GM21786 (cell line): ENCODE measurements at regions not wholly inside any gene's neighbourhood (a gene's known extent, or its start where the extent isn't known, plus 50 kb on each side); places are given as distances from the start of the nearest gene placed in this dataset.
"Not testable (repeated sequence)": the region's sequence is repeated elsewhere in the genome, so short reads cannot be mapped to it uniquely, and the experiment has no call there.

Experiments
- ATAC-seq: cut with Tn5 transposase; IDR thresholded peaks from one replicate; pipeline ENCODE4 v1.9.1; 2021; ENCODE audit not compliant: unreplicated experiment

DNA sequence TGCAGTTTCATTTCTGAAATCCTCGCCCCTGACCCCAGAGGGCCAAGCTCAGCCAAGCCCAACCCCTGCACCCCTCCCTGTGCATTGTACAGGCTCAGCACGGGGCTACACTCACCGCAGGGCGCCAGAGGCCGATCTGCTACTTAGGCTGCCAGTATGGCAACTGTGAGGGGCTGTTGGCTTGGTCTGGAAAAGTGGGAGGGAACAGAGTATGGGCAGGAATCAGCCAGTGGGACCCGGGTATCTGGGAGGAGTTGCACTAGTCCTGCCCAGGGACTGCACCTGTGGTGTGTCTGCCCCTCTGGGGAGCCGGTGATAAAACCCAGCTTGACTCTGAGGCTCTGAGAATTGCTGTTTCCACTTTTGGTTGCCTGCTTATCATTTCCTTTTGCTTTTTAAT is 167.4 kb upstream of the KIF2A start:
- ATAC-seq = no peak

GRCh38 chr5:62139741-62140140 is 166.3 kb upstream of the KIF2A start:
- no peak for ATAC-seq

- ATAC-seq = no peak
Measured at GRCh38 chr5:62142351-62142750, 163.7 kb upstream of the KIF2A start.

DNA sequence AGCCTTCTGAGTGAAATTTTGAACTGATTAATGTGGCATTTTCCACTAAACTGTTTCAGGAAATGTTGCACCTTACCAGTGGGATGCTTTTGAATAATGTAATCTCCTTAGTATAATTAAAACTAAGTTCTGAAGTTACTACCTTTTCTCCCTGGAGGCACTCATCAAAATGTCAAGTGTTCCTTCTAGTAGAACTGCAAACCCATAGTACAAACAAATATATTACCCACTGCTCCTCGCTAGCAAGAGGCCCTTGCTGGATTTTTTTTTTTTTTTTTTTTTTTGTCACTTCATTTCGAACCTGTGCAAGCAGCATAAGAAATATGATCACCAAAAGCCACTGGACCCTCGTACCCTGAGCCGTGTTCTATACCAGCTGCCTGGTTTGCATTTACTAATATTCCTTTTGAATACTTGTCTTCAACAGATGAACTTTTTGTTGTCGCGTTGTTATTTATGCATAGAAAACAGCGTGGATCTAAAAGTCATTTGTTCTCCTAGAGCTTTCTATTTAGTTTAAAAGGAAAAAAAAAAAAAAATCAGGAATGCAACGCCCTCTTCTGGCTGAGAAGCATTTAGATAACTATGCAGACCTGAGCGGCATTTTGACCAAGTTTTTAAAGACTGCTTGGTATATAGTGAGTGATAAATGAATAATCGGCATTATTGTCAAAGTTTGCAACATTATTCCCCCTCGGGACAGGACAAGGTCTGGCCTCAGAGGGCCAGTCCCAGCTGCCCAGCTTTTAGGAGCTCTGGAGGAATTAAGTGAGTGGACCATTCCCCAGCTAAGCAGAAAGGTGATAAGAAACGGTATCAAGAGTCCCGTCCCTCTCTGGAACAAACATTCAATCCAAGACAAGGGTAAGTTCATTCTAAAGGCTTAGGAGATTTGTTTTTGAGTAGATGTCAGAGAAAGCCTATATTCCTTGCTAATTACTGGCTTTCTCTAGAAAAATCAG is 162.5 kb upstream of the KIF2A start:
- no peak for ATAC-seq

- no peak for ATAC-seq
Measured at GRCh38 chr5:62144401-62145022, 161.5 kb upstream of the KIF2A start.

DNA sequence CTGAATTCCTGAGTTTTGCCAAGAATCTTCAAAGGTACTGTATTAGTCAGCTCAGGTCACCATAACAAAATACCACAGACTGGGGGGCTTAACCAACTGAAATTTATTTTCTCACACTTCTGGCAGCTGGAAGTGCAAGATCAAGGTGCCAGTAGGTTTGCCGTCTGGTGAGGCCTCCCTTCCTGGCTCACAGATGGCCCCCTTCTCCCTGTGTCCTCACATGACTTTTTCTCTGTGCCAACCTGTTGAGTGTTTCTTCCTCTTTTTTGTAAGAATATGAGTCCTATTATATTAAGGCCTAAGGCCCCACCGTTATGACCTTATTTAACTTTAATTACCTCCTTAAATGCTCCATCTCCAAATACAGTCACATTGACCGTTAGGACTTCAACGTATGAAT is 156.1 kb upstream of the KIF2A start:
- no peak for ATAC-seq

DNA sequence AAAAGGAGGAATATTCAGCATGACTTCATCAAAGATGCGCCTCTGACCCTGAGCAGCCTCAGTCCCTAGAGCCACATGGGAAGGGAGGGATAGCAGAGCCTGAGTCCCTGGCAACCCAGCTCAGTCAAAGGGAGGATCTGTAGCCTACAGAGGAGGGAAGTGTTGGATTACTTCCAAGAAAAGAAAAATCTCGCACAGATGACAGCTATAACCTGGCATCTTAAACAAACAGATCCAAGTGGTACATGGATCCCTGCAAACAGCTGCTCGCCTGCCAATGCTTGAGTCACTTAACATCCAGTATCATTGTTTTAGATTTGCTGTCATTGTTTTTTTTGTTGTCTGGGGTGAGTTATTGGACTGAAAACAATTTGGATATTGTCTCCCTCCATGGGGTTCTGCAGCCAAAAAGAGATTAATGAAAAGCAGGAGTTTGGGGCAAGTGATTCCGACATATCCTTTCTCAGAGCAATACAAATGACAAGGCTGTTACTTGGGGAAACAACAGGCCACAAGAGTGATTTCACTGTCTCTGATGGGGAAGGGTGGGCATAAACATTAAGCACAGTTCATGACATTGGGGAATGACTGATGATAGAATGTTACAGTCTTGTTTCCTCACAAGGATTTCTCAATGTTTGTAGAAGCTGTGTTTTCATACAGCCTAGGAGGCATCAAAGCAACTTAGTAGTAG is 153.5 kb upstream of the KIF2A start:
- ATAC-seq = no peak

DNA sequence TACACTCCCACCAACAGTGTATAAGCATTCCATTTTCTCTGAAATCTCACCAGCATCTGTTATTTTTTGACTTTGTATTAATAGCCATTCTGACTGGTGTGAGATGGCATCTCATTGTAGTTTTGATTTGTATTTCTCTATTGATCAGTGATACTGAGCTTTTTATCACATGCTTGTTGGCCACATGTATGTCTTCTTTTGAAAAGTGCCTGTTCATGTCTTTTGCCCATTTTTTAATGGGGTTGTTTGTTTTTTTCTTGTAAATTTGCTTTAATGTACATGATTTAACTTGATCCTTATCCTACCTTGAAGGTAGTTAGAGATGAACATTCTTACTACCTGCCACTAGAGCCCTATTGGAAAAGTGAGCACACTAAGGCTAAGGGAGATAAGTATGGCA is 151.2 kb upstream of the KIF2A start:
- no peak for ATAC-seq

DNA sequence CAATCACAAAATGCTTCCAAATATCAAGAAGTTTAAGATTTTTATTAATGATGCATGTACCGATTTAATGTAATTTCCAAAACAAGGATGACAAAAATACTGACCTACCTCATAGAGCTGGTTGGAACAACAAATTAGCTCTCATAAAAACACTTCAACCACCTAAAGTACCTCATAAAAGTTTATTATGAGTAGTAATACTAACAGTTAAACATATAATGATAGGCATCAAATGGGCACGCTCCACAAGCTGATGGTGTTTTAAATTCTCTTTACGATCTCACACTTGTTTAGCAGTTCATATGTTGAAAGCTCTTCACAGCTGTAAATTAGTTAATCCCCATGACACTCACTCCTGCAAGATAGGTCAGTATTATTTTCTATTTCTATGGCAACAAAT is 150.0 kb upstream of the KIF2A start:
- ATAC-seq = no peak

DNA sequence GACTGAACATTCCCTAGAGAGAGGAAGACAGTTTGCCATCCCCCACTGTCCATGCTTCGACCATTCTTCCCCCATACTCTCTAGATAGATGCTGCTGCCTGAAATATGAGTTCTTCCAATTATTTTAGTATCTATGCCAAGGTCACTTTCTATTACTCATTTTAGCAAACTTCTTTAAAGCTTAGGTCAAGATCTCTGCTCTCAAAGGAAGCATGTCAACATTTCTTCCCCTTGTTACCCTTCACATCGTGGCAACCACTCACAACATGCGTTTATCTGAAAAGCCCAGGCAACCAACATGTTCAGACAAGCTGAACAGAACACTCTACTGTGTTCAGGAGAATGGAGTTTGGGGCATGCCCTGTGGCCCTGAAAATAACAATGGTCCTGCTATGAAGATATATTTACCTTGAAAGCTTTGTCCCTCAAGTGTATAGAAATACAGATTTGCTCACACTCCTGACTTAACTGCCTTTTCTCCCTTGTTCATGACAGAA is 138.4 kb upstream of the KIF2A start:
- no peak for ATAC-seq

DNA sequence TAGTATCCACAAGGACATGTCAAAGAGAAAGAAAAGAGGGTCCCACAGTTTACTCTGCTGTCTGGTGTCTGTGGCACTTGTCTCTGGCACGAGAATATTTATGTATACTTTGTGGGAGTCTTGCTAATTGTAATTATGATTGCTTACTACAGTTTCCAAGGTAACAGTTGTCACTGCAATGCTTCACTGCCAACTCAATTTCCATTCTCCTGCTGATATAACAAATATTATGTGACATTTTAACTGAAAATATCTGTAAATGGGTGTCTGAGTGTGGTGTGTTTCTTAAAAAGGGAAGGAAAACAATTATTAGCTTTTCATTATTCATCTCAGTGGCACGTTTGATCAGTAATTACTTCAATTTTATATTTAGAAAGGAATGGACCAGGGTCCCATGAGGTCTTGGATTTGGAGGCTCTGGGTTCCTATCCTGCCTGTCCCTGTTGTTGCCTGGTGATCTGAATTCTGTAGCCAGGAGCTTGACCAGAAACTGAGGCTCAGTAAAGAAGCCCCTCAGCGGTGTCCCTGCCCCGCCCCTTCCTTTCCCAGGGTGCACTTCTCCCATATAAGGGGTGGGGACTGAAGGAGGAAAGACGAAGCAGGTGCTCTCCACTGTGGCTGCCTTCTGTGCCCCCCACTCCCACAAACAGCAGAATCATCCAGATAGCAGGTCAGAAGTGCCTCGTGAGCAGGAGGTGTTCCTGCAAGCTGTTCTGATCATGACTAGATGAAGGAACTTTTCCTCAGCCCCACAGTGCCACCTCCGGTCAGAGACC is 137.3 kb upstream of the KIF2A start:
- no peak for ATAC-seq

DNA sequence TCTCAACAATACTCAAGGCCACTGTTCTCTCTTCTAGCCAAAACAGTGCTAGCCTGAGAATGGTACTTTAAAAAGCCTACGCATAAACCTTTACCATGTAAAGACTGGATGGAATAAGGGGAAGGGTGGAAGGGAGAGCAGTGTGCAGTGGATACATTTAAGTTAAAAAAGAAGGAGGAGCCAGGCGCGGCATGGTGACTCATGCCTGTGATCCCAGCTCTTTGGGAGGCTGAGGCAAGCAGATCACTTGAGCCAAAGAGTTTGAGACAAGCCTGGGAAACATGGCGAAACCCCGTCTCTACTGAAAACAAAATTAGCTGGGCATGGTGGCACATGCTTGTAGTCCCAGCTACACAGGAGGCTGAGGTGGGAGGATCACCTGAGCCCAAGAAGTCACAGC is 127.7 kb upstream of the KIF2A start:
- ATAC-seq = no peak

GRCh38 chr5:62182802-62183201 is 123.2 kb upstream of the KIF2A start:
- no peak for ATAC-seq

GRCh38 chr5:62183727-62184126 is 122.3 kb upstream of the KIF2A start:
- ATAC-seq = no peak

DNA sequence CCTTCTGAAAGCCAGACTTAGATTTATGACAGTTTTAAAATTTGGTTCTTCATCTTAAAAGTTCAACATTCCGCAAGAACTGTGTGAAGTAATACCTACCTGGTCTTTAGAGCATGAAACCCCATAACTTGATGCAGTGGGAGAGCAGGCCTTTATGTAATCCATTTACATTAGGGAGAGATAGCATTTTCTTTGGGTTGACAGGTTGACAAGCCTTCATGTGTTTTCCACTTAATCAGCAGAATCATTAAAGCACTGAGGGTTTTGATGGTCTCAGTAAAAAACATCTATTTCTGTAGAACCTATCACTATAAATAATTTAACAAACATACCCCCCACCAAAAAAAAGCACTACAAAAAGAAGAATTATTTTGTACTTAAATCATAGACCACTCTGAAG is 121.6 kb upstream of the KIF2A start:
- no peak for ATAC-seq

DNA sequence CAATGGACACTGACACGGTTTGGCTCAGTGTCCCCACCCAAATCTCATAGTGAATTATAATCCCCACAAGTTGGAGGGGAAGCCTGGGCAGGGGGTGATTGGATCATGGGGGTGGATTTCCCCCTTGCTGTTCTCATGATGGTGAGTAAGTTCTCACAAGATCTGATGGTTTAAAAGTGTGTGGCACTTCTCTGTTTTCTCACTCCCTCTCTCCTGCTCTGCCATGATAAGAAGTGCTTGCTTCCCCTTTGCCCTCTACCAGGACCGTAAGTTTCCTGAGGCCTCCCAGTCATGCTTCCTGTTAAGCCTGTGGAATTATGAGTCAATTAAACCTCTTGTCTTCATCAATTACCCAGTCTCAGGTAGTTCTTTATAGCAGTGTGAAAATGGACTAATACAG is 115.8 kb upstream of the KIF2A start:
- no peak for ATAC-seq

- no peak for ATAC-seq
Measured at GRCh38 chr5:62190931-62191330, 115.1 kb upstream of the KIF2A start.

DNA sequence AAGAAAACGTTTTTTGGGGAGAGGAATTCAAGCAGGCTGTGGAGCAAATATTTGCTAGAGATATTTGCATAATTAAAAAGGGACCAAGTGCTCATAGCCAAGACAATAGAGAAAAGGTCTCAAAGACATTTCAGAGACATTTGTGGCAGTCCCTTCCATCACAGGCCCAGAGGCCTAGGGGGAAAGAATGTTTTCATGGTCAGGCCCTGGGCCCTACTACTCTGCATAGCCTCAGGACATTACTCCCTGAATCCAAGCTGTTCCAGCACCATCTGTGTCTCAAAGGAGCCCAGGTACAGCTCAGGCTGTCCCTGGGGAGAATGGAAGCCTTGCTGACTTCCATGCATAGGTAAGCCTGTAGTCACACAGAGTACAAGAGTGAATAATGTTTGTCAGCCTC is 113.0 kb upstream of the KIF2A start:
- no peak for ATAC-seq

DNA sequence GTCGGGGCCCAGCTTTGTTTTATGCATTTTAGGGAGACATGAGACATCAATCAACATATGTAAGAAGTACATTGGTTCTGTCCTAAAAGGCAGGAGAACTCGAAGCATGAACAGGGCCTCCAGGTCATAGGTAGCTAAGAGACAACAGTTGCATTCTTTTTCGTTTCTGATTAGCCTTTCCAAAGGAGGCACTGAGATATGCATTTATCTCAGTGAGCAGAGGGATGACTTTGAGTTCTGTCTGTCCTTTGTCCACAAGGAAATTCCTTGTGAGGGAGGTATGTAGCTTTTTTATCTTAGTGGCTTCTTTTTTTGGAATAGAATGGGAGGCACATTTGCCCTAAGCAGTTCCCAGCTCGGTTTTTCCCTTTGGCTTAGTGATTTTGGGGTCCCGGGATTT is 109.5 kb upstream of the KIF2A start:
- not testable (repeated sequence) for ATAC-seq

DNA sequence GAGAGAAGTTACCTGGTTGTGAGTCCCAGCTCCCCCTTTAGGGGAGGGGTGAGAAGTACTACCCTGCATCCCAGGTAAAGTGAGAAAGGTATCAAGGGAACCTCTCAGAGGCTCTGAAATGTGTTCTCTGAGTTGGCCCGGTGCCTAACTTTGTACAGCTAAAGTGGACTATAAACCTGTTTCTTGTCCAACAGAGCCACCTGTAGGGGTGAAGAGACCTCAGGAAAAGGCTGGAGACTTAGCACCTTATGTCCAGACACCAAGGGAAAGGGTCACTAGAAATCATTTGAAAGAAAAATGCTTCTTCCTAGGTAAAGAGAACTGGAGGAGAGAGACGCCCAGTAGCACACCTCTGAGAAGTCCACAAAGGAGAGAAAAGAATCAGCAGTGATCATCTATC is 108.3 kb upstream of the KIF2A start:
- ATAC-seq = no peak

DNA sequence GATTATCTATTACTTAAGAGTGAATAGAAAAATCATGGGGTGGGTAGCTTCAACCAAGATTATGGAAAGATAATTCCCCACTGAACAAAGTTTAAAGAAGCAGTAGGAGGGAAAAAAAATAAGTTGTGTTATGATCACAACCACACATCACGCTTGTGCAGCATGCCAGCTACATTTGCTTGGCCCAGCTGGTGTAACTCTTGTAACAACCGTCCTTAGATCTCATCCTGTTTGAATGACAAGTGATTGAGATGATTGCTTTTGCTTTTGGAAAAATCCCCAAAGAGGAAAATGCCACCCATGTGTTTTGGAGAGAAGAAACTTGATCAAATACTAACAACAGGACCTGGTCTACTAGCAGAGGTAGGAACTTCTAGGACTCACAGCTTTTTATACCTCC is 107.6 kb upstream of the KIF2A start:
- ATAC-seq = no peak
